GM21390 (cell line): ENCODE measurements at regions not wholly inside any gene's neighbourhood (a gene's known extent, or its start where the extent isn't known, plus 50 kb on each side); places are given as distances from the start of the nearest gene placed in this dataset.
"Not testable (repeated sequence)": the region's sequence is repeated elsewhere in the genome, so short reads cannot be mapped to it uniquely, and the experiment has no call there.

ENCODE experiments used
- ATAC-seq: cut with Tn5 transposase; IDR thresholded peaks from one replicate; pipeline ENCODE4 v1.9.1; 2021; ENCODE audit not compliant: unreplicated experiment

DNA sequence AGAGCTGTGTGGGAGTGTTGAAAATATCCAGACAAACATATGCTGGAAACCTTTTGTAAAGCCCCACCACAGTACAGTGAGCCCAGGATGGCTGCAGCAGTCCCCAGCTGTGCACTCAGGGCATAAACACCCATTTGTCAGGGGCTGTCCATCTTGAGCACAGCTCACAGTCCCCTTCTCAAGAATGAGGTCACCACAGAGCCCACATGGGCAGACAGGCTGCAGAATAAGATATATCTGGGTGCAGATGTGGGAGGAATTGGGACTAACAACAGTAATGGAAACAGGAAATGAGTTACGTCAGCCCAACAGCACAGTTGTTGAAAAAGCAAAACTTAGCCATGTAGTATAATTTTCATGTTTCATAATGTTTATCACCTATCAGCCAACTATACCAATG is 219.6 kb downstream of the ETAA1 start:
- ATAC-seq, result peak; percentile 82

DNA sequence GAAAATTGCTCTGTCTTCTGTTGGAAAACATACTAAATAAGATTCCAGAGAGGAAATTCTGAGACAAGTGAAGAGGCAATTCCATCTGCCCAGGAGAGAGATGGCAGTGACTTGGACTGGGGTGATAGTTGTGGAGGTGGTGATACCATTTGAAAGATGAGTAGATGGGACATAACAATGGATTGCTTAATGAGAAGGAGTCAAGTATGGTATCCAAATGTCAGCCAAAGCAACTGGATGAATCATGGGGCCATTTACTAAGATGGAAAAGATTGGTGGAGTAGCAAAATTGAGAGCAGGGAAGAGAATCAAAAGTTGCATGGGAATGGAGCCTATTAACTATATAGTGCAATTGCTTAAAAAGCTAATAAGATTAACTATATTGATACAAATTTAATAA is 222.1 kb downstream of the ETAA1 start:
- no peak for ATAC-seq

DNA sequence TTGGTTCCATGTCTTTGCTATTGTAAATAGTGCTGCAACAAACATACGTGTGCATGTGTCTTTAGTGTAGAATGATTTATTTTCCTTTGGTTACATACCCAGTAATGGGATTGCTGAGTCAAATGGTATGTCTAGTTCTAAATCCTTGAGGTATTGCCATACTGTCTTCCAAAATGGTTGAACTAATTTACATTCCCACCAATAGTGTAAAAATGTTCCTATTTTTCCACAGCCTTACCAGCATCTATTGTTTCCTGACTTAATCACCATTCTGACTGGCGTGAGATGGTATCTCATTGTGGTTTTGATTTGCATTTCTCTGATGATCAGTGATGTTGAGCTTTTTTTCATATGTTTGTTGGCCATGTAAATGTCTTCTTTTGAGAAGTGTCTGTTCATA is 226.6 kb downstream of the ETAA1 start:
- not testable (repeated sequence) for ATAC-seq

DNA sequence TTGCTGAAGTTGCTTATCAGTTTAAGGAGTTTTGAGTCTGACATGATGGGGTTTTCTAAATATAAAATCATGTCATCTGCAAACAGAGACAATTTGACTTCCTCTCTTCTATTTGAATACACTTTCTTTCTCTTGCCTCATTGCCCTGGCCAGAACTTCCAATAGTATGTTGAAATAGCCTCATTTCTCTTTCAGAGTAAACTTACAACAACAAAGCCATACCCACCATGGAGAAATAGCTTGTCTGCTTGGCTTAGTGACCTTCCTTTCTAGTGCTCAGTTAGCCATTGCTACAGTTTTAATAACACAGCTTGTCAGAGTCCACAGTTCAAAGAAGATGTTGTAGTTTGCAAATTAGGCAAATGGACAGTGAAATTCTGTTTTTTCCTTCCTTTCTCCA is 228.0 kb downstream of the ETAA1 start:
- ATAC-seq, result no peak

DNA sequence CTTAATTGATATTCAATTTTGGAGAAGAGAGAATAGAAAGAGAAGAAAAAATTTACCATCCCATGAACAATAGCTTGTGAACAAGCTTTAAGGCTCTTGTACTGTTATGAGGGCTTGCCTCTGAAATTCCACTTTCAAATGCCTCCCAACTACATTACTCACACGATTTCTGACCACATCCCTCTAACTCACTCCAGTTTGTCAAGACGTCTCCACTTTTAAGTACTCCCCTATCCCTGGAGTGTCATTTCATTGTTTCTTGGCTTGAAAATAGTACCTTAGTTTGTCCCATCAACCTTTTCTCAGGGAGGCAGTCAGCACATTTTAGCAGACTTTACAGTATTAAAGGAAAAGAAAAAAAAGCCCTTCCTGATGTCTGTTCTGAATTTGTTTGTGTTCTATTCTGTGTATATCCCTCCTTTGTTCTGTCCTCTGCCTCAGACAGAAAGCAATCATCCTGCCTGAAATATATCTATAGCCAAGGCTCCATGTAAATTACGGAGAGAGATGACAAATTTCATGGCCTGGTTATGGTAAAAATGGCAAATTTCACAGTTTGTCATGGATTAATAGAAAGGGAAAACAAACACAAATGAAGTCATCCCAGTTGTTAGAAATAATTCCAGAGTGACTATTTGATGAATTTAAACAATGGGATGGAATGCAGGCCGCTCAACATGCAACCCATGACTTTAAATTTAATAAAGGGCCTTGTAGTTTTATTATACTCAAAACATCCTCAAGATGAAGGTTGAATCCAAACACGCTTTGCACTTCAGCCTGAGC is 228.8 kb downstream of the ETAA1 start:
- ATAC-seq, result no peak

DNA sequence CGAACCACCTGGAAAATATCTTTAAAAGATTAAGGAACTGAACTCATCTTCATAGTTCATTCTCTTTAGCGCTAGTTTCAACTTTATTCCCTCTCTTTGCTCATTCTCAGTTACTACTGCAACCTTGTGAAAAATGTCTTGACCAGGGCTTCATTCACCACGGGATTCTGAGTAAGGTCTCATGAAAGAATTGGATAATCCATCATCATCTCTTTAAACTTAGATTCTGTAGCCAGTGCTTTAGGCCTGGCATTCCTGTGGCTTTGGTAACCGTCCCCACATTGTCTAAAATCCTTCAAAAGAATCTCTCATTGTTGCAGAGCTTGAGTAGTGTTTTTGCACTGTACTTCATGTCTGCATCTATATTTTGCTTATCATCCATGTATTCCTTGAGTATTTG is 229.5 kb downstream of the ETAA1 start:
- no peak for ATAC-seq

DNA sequence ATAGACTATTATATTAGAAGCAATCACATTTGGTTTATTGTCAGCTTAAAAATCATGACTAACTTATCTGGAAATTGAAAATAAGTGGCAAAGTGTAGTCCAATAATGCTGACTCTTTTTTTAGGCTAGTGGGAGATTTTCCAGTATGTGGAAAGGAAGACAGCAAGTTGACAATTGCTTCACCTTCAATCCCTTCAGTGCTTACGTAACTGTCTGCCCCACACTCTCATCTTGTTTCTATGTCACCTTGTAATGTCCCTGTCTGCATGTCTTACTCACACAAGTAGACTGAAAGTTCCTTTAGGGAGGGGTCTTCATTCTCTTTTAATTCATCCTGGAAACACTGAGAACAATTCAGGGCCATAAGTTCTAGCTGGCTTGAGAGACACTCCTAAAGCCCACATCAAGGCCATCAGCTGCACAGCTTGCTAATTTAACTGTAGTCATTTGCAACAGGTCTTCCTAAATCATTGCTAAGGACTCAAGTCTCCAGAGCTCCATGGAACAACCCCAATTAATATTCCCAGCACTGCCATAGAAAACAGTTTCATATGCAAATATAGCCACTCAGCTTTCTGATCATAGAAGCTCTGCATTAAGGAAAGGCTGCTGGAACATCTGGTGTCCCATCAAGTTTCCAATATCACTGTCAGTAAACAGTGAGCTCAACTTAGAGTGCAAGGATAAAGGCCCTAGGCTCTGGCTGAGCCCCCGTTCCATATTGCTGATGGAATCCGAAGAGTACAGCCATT is 230.5 kb downstream of the ETAA1 start:
- ATAC-seq, result no peak

DNA sequence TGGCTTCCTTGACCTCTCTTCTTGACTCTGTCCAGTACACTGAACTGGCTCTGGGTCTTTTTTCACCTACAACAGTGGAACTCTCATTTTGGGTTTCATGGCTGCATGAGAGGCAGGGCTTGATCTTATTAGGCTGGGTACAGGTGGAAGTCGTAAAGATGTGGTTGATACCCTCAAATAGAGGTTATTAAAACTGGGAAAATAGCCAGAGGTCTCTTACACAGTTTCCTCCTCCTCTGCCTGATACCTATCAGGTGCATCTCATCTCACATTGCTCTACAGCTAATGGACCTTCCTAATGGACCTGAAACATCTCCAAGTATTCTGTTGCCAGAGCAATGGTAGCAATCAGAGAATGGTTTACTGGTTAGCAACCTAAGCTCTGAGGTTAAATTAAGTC is 231.8 kb downstream of the ETAA1 start:
- no peak for ATAC-seq

DNA sequence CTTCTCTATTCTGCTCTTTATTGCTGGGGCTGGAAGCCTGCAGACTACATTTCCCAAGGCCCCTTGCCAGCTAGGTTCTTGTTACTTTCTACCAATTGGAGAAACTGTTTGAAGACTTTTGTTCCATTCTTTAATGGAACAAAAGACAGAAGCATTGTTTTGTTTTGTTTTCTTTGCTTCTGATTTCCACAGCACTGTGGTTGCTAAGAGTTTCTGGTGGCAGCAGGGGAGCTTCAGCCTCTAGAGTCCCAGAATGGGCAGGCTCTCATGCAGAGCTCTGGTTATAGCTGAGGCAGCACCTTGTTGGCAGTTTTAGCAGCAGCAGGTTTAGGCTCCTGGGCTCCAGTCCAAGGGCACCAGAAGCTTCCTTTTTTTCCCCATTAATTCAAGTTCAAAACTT is 234.3 kb downstream of the ETAA1 start:
- ATAC-seq, result no peak

DNA sequence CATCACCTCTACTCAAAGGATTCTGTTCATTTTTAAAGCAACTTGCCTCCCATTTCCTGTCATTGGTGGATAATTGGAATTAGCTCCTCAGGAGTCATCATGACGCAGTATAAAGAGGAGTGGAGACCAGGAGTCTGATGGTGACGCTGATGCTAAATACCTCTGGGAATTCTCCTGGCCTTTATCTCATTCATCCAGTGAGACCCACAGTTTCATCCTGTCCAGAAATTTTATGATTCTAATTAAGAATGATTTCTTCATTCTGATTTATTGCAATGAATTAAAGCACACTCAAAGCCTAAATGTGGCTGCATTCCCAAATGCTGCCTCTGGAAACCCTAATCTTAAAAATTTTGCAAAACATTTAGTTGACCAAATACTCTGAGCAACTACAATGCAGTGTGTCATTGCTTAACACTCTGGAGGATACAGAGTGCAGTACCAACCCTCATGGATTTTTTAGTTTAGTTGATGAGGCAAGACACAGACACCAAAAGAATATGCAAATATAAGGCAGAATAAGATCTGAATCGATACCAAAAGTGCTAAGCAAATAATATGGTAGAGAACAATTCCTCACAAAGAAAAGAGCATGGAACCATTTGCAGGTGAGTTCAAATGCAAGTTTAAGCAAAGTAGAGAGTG is 236.2 kb downstream of the ETAA1 start:
- no peak for ATAC-seq

DNA sequence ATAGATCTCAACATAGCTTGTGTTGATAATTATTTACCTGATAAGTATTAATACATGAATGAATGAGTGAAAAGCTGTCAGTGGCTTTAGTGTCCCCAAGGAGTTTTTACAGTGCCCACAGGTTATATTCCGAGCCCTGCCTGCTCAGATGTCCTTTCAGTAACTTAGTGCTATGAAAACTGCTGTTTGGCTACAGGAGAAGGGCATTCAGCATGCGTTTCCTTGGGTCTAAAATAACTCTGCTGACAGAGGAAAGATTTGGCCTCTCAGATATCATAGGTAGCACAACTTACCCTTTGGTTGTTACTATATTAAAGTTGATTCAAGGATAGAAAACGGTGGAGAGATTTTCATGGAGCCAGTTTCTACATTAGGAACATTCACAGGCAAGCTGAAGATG is 241.0 kb downstream of the ETAA1 start:
- ATAC-seq, result no peak

DNA sequence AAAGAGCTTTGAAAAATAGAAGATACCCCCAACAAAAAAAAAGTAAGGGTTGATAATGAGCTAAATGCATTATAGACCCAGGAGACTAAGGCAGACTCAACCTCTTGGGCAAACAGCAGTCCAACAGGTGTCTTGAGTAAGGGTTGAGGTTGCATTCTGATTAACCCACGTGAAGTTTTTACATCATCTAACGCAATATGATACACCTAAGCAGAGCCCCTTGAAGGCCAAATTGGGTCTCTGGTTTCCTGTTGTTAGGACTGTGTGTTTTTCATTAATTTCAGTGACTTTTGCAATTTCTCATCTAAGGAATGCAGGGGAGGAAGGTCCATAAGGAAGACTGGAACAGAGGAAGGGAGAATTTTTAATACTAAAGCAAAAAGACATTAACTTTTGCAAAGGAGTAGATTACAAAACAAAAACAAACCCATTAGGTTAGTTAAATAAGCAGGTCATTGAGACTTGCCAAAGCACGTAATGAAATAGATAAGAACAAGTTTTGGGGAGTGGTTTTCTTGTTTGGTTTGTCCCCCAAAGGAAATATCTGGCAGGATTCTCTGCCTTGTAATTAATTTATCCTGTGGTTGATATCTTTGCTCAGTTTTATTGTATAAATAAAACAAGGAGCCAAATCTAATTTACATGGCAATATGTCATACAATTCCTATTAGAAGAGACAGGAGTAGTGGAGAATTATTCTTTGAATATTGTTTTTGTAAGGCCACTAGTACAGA is 244.3 kb downstream of the ETAA1 start:
- no peak for ATAC-seq

DNA sequence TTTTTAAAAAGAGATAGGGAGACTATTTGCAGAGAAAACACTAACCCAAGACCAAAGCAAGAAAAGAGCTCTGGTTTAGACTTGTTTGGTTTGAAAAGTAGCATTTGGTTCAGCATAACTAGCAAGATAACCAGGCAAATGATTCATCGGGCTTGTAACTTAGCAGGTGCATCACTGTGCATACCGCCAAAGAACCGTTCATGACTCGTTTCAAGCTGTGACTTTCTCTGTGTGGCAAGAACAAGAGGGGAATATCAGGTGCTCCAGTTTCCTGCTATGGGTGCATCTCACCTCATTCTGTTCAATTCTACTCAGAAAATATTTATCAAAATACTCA is 244.9 kb downstream of the ETAA1 start:
- ATAC-seq, result no peak

DNA sequence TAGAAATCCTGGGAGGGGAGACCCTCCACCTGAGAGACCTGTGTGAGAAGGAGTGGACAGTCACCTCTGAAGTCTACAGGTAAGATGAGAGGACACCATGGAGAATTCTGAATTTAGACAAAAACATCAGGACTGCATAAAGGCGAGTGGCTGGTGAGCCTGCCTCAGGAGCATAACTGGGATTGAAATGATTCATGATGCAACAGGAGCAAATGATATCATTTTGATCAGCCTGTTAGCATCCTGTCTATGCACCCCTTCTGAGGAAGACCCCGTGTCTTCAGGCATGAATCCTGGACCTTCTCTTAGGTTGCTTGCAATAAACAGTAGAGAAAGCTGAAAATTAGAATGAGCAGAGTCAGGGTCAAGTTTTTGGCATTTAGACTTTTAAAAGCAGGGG is 245.8 kb downstream of the ETAA1 start:
- ATAC-seq, result no peak

DNA sequence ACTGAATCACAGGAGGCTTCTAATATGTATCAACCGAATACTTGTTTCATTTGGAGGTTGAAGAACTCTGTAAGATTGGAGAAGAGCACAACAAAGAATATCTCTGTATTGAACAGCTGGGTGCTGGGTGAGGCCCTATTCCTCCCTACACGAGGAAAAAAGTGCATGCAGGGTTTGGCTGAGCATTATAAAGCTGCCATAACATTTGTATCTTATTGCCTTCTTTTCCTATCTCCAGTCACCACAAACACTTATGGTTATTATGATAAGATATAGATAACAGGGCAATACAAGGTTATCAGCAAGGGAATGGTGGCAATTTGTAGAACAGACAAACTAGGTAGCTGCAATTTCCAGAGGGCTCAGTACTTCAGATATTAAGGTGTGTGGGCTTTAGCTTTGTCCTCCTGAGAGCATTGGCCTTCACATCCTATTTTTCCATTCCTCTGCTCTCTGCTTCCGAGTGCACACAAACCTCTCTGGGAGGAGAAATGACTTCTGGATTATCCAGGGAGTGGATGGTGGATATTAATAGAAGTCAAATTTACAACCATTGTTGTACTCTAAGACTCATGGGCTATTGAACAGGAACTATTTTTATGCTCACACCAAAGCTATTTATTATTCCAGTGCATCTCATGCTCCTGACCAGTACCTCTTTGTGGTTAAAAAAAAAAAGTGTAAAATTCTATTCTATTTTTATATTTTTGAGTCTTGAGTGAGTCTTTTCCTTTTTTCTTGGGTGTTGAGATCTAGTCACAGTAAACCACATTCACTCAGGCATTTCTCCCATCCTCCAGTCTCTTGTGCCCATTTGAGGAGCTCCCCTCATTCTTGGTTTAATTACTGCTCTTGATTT is 248.4 kb downstream of the ETAA1 start:
- no peak for ATAC-seq

DNA sequence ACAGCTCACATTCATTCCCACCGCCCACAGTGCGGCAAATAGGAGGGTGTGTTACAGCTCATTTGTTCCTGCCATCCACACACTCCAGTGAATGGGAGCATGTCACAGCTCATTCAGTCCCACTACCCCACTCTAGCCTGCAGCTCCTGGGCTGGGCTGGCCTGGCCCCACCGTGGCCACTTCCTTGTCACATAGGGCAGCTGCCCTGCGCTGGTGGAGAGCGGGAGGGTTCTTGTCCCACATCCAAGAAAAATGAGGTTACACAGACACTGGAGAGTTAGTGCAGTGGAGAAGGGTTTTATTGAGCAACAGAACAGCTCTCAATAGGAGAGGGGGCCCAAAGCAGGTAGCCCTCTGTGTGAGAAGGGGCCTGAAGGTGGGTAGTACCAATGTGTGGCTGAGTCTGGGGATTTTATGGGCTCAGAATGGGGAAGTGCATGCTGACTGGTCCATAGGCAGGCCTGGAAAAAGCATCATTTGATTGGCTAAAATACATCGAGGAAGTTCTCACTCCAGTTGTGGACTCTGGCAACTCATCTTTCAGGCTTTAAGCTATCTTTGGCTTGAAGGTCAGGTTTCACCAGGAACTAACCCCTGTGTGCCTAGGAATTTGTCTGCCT is 249.7 kb downstream of the ETAA1 start:
- ATAC-seq, result no peak

DNA sequence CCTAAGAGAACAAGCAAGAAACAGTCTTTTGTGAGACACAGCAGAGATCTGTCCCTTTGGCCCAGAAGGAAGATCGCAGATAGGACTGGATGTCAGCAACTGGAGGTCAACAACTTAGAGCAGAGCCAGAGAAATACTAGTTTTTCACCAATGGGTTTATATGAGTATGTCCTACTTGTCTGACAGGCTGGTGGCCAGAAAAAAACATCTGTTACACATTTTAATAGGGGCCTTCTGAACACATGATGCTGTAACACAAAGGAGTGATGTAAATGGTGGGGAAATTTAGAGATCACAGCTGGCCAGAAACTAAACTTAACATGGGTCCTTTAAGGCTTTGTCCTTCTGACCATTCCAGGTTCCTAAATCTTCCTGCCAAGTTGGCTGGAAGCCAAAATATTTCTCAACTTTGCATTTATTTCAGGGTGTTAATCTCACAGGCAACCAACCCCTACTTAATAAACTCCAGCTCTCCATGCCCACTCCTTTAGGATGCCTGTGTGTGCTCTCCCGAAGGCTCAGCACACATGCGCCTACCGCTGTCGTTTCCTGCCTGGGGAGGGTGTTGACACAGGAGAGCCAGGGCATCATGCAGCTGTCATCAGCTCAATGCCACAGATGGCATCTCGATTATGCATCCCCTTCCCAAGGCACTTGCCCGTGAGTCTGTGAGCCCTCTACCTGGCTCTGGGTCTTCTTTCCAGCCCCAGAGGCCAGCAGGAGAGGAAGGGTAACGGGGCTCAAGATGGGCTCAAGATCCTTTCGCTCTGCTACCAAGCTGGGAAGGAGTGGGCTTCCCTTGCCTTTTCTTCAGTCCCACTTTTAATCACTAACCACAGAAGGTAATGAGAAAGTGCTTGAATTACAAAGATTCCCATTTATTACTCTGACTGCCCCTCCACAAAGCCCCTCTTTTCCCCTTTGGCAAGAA is 252.5 kb downstream of the ETAA1 start:
- no peak for ATAC-seq

DNA sequence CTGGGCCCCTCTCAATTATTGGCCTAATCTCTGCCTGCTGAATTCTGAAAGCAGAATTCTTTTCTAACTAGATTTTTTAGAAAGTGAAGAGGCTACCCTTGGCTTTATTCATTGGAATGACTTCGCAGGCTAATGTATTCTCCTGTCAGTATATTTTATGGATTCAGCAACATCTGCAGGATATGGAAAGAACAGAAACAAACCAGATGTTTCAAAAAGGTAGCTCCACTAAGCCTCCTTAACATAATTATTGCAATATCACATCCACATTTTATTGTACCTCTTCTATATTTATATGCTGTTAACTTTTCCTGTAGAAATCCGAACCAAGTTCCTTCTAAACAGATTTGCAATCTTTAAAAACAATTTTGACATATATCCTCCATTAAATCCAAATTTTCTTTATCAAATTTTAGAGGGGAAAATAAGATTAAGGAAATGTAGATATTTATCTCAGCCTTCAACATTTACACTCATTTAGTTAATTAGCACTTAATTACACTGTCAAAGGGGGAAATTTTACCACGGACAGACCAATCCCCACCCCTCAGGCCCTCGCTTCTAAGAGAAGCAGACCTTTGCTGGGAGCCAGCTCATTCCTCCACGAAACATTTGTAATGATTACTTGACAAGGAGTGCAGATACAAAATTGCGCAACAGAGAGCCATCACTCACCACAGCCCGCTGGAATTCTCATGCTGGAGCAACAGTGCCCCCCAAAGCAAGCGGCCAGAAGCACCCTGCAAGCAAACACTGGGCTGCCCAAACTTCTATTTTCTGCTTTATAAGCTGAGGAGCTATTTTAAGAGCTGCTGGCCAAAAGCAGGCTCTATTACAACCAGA is 253.4 kb downstream of the ETAA1 start:
- no peak for ATAC-seq
